GM19397 (cell line): ENCODE measurements at regions not wholly inside any gene's neighbourhood (a gene's known extent, or its start where the extent isn't known, plus 50 kb on each side); places are given as distances from the start of the nearest gene placed in this dataset.

Experiments
- ATAC-seq: cut with Tn5 transposase; IDR thresholded peaks from one replicate; pipeline ENCODE4 v1.9.1; 2021; ENCODE audit warnings: mild to moderate bottlenecking, moderate library complexity; ENCODE audit not compliant: unreplicated experiment

GRCh38 chr18:27413495-27414401 lies 228.6 kb upstream of the CHST9 start:
- ATAC-seq: no peak

GRCh38 chr18:27412556-27412955 lies 227.4 kb upstream of the CHST9 start:
- ATAC-seq: no peak

GRCh38 chr18:27411911-27412310 lies 226.8 kb upstream of the CHST9 start:
- no peak for ATAC-seq

GRCh38 chr18:27411013-27411412 lies 225.9 kb upstream of the CHST9 start:
- no peak for ATAC-seq

- ATAC-seq: no peak
Observed at GRCh38 chr18:27404855-27405254, 219.7 kb upstream of the CHST9 start.

- no peak for ATAC-seq
Observed at GRCh38 chr18:27400001-27400400, 214.9 kb upstream of the CHST9 start.

GRCh38 chr18:27395752-27396151 lies 210.6 kb upstream of the CHST9 start:
- ATAC-seq: no peak

GRCh38 chr18:27394687-27395086 lies 209.6 kb upstream of the CHST9 start:
- ATAC-seq: no peak

GRCh38 chr18:27382567-27383216 lies 197.6 kb upstream of the CHST9 start:
- no peak for ATAC-seq

GRCh38 chr18:27378431-27379095 lies 193.5 kb upstream of the CHST9 start:
- peak; percentile 53 for ATAC-seq

- ATAC-seq: no peak
Observed at GRCh38 chr18:27377251-27377650, 192.1 kb upstream of the CHST9 start.

GRCh38 chr18:27372386-27372785 lies 187.3 kb upstream of the CHST9 start:
- no peak for ATAC-seq

- ATAC-seq: no peak
Observed at GRCh38 chr18:27366665-27367064, 181.6 kb upstream of the CHST9 start.

- no peak for ATAC-seq
Observed at GRCh38 chr18:27366151-27366550, 181.0 kb upstream of the CHST9 start.

GRCh38 chr18:27363872-27364271 lies 178.8 kb upstream of the CHST9 start:
- ATAC-seq: no peak

GRCh38 chr18:27361477-27361876 lies 176.4 kb upstream of the CHST9 start:
- ATAC-seq: no peak

GRCh38 chr18:27355308-27355707 lies 170.2 kb upstream of the CHST9 start:
- ATAC-seq: no peak

GRCh38 chr18:27353273-27353672 lies 168.2 kb upstream of the CHST9 start:
- ATAC-seq: no peak

GRCh38 chr18:27349284-27349882 lies 164.3 kb upstream of the CHST9 start:
- ATAC-seq: no peak

- no peak for ATAC-seq
Observed at GRCh38 chr18:27331606-27332005, 146.5 kb upstream of the CHST9 start.

- no peak for ATAC-seq
Observed at GRCh38 chr18:27314996-27315395, 129.9 kb upstream of the CHST9 start.
